ENCODE measurements at regions not wholly inside any gene's neighbourhood (a gene's known extent, or its start where the extent isn't known, plus 50 kb on each side); places are given as distances from the start of the nearest gene placed in this dataset.

- peak overlapping the region; percentile 32 for H3K27ac Mint-ChIP-seq (ENCODE audit: unreplicated experiment)
- peaks cover 24% of the 10 kb centered on the region for H3K4me1 Mint-ChIP-seq (ENCODE audit: unreplicated experiment)
- TF ChIP-seq CTCF (IDR thresholded peaks at IDR 0.05) = no peak
- no peak overlapping the region for H3K4me3 Mint-ChIP-seq (ENCODE audit: unreplicated experiment)
- no peaks in the 10 kb centered on the region for H3K27me3 Mint-ChIP-seq (ENCODE audit: unreplicated experiment)
- no peak for DNase-seq (ENCODE audit: extremely low spot score, unreplicated experiment)
- H3K36me3 Mint-ChIP-seq (ENCODE audit: unreplicated experiment) = no peaks in the 10 kb centered on the region
- no peaks in the 10 kb centered on the region for H3K9me3 Mint-ChIP-seq (ENCODE audit: unreplicated experiment)
Measured at GRCh38 chr5:158175934-158176481, 317.1 kb upstream of the CLINT1 start.

DNA sequence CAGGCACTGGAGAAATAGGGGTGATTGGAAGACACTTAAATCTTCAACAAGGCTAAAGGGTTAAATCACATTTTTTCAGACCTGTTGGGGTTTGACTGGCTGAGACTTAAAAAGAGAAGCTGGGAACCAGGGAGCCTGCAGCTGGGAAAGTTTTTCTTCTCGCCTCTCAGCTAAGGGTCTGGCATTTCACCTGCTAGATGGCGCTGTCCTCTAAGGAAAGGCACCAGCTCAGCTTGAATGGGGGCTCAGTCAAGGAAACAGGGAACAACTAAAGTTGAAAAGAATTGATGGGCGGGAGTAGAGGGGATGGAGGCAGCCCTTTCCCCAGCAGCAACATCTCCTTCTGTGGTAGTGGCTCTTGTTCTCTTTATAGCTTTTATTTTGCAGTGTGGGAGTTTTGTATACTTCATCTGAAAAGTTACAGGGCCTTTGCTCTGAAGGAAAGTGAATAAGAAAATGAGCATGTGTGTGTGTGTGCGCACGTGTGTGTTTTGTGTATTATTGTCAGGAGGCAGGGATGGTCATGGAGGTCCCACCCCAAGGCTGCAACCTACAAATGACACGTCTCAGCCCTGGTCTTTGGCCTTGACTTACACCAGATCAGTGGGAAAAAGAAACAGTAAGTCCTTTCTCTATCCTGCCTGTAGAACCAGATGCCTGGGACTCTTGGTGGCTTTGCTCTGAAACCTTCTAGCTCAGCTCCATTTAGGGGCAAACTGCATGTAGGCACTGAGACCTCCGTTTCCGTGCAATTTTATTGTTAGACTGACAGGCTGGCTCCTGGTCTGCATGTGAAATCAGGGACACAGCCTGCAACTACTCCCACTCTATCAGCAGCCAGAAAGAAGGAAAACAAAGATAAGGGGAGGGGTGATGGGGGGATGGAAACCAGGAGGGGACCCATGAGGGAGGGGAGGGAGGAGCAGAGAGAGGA lies 316.2 kb upstream of the CLINT1 start:
- H3K4me1 Mint-ChIP-seq (ENCODE audit: unreplicated experiment) = peaks cover 24% of the 10 kb centered on the region
- peak; percentile 88 for DNase-seq (ENCODE audit: extremely low spot score, unreplicated experiment)
- H3K4me3 Mint-ChIP-seq (ENCODE audit: unreplicated experiment) = no peak overlapping the region
- no peaks in the 10 kb centered on the region for H3K9me3 Mint-ChIP-seq (ENCODE audit: unreplicated experiment)
- peak overlapping the region; percentile 9 for H3K27ac Mint-ChIP-seq (ENCODE audit: unreplicated experiment)
- H3K36me3 Mint-ChIP-seq (ENCODE audit: unreplicated experiment) = no peaks in the 10 kb centered on the region
- no peaks in the 10 kb centered on the region for H3K27me3 Mint-ChIP-seq (ENCODE audit: unreplicated experiment)
- peak; percentile 87 for TF ChIP-seq CTCF (IDR thresholded peaks at IDR 0.05)

GRCh38 chr5:158174026-158174425 lies 315.1 kb upstream of the CLINT1 start:
- no peaks in the 10 kb centered on the region for H3K9me3 Mint-ChIP-seq (ENCODE audit: unreplicated experiment)
- no peak for TF ChIP-seq CTCF (IDR thresholded peaks at IDR 0.05)
- H3K4me1 Mint-ChIP-seq (ENCODE audit: unreplicated experiment) = peaks cover 24% of the 10 kb centered on the region
- H3K27me3 Mint-ChIP-seq (ENCODE audit: unreplicated experiment) = no peaks in the 10 kb centered on the region
- no peaks in the 10 kb centered on the region for H3K36me3 Mint-ChIP-seq (ENCODE audit: unreplicated experiment)
- H3K4me3 Mint-ChIP-seq (ENCODE audit: unreplicated experiment) = no peak overlapping the region
- H3K27ac Mint-ChIP-seq (ENCODE audit: unreplicated experiment) = no peak overlapping the region
- DNase-seq (ENCODE audit: extremely low spot score, unreplicated experiment) = no peak

DNA sequence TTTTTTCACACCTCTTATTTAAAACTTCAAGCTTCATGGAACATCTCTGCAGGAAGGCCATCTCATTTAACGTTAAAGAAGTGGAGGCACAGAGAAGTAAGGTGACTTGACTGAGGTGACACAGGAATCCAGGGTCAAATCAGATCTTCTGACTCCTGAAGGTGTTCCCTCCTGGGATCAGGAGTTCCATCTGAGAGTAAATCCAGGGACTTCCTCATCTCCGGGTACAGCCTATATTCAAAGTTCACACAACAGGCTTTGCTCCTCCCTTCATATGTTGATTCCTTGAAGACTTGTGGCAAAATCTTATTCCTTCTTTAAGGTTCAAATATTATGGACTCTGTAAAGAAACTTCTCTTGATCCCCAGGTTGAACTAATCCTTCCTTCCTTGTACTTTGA lies 313.1 kb upstream of the CLINT1 start:
- no peak for TF ChIP-seq CTCF (IDR thresholded peaks at IDR 0.05)
- H3K27me3 Mint-ChIP-seq (ENCODE audit: unreplicated experiment) = no peaks in the 10 kb centered on the region
- H3K36me3 Mint-ChIP-seq (ENCODE audit: unreplicated experiment) = no peaks in the 10 kb centered on the region
- H3K27ac Mint-ChIP-seq (ENCODE audit: unreplicated experiment) = no peak overlapping the region
- H3K9me3 Mint-ChIP-seq (ENCODE audit: unreplicated experiment) = no peaks in the 10 kb centered on the region
- H3K4me3 Mint-ChIP-seq (ENCODE audit: unreplicated experiment) = no peak overlapping the region
- no peak for DNase-seq (ENCODE audit: extremely low spot score, unreplicated experiment)
- H3K4me1 Mint-ChIP-seq (ENCODE audit: unreplicated experiment) = peaks cover 18% of the 10 kb centered on the region

GRCh38 chr5:158170534-158170933 lies 311.6 kb upstream of the CLINT1 start:
- no peak for TF ChIP-seq CTCF (IDR thresholded peaks at IDR 0.05)
- H3K9me3 Mint-ChIP-seq (ENCODE audit: unreplicated experiment) = no peaks in the 10 kb centered on the region
- H3K36me3 Mint-ChIP-seq (ENCODE audit: unreplicated experiment) = no peaks in the 10 kb centered on the region
- H3K27me3 Mint-ChIP-seq (ENCODE audit: unreplicated experiment) = peaks cover 2% of the 10 kb centered on the region
- peaks cover 7% of the 10 kb centered on the region for H3K4me1 Mint-ChIP-seq (ENCODE audit: unreplicated experiment)
- no peak overlapping the region for H3K27ac Mint-ChIP-seq (ENCODE audit: unreplicated experiment)
- no peak overlapping the region for H3K4me3 Mint-ChIP-seq (ENCODE audit: unreplicated experiment)
- no peak for DNase-seq (ENCODE audit: extremely low spot score, unreplicated experiment)
